ENCODE measurements at regions not wholly inside any gene's neighbourhood (a gene's known extent, or its start where the extent isn't known, plus 50 kb on each side); places are given as distances from the start of the nearest gene placed in this dataset.

- 0 out of 2 replicates have a peak, but pooled peaks cover 4% of the 10 kb centered on the region for H3K9me3 Mint-ChIP-seq
- no peak for DNase-seq (ENCODE audit: low spot score)
- H3K4me3 Mint-ChIP-seq, result no peak overlapping the region
- no peak overlapping the region for H3K27ac Mint-ChIP-seq
- ChIA-PET POLR2A (no interaction called here), CTCF (no interaction called here)
- no peaks in the 10 kb centered on the region for H3K36me3 Mint-ChIP-seq
- no peak for TF ChIP-seq TCF7 (CRISPR knock-in tag; IDR thresholded peaks at IDR 0.05; ENCODE audit: low read depth)
- no peak for TF ChIP-seq NFATC4 (CRISPR knock-in tag; IDR thresholded peaks at IDR 0.05)
- no peak for TF ChIP-seq TP53 (CRISPR knock-in tag; IDR thresholded peaks at IDR 0.05)
- TF ChIP-seq CREM (CRISPR knock-in tag; IDR thresholded peaks at IDR 0.05), result no peak
- TF ChIP-seq FOXP4 (CRISPR knock-in tag; IDR thresholded peaks at IDR 0.05), result no peak
- TF ChIP-seq IRF2 (CRISPR knock-in tag; IDR thresholded peaks at IDR 0.05; ENCODE audit: borderline replicate concordance, low read depth), result no peak
- TF ChIP-seq, protein P1, sequence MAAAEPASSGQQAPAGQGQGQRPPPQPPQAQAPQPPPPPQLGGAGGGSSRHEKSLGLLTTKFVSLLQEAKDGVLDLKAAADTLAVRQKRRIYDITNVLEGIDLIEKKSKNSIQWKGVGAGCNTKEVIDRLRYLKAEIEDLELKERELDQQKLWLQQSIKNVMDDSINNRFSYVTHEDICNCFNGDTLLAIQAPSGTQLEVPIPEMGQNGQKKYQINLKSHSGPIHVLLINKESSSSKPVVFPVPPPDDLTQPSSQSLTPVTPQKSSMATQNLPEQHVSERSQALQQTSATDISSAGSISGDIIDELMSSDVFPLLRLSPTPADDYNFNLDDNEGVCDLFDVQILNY (CRISPR knock-in tag; IDR thresholded peaks at IDR 0.05), result no peak
- no peak for TF ChIP-seq ZNF263 (CRISPR knock-in tag; IDR thresholded peaks at IDR 0.05; ENCODE audit: low read depth)
- no peak for TF ChIP-seq NR1H2 (CRISPR knock-in tag; IDR thresholded peaks at IDR 0.05)
- no peak for TF ChIP-seq GTF2I (CRISPR knock-in tag; conservative IDR thresholded peaks at IDR 0.05)
- ATAC-seq, result no peak
- H3K4me1 Mint-ChIP-seq, result peaks cover 18% of the 10 kb centered on the region
- no peaks in the 10 kb centered on the region for H3K27me3 Mint-ChIP-seq (ENCODE audit: low read depth)
Measured at GRCh38 chr3:95460274-95460673, 1354.1 kb upstream of the EPHA6 start.

DNA sequence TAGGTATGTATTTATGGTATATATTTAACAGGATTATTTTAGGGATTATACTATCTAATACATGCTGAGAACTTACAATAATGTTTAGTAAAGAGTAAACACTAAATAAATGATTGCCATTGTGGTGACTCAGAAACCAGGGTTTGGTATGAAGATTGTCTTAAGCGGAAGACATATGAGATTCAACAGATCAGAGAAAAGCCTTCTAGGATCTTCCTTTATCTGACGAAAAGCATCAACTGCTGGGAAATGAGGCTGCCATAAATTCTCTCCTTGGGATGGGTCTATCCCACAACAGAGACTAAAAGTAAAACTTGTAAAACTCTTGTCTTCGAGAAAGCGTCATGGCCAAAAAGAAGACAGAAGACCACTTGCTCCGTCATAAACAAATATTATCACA lies 1352.2 kb upstream of the EPHA6 start:
- DNase-seq (ENCODE audit: low spot score) (no peak), ATAC-seq (no peak)
- no peak overlapping the region for H3K4me3 Mint-ChIP-seq
- ChIA-PET CTCF (no interaction called here), POLR2A (no interaction called here)
- no peaks in the 10 kb centered on the region for H3K27me3 Mint-ChIP-seq (ENCODE audit: low read depth)
- peaks cover 6% of the 10 kb centered on the region for H3K9me3 Mint-ChIP-seq
- H3K27ac Mint-ChIP-seq, result no peak overlapping the region
- H3K36me3 Mint-ChIP-seq, result no peaks in the 10 kb centered on the region
- H3K4me1 Mint-ChIP-seq, result peaks cover 25% of the 10 kb centered on the region
- TF ChIP-seq NFATC4 (CRISPR knock-in tag; IDR thresholded peaks at IDR 0.05), result no peak
- no peak for TF ChIP-seq TCF7 (CRISPR knock-in tag; IDR thresholded peaks at IDR 0.05; ENCODE audit: low read depth)
- no peak for TF ChIP-seq FOXK1 (CRISPR knock-in tag; IDR thresholded peaks at IDR 0.05)
- no peak for TF ChIP-seq NR2C2 (CRISPR knock-in tag; IDR thresholded peaks at IDR 0.05)
- no peak for TF ChIP-seq CREM (CRISPR knock-in tag; IDR thresholded peaks at IDR 0.05)
- TF ChIP-seq, protein P2, sequence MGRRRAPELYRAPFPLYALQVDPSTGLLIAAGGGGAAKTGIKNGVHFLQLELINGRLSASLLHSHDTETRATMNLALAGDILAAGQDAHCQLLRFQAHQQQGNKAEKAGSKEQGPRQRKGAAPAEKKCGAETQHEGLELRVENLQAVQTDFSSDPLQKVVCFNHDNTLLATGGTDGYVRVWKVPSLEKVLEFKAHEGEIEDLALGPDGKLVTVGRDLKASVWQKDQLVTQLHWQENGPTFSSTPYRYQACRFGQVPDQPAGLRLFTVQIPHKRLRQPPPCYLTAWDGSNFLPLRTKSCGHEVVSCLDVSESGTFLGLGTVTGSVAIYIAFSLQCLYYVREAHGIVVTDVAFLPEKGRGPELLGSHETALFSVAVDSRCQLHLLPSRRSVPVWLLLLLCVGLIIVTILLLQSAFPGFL (CRISPR knock-in tag; IDR thresholded peaks at IDR 0.05; ENCODE audit: borderline replicate concordance), result no peak
- no peak for TF ChIP-seq ZBTB43 (CRISPR knock-in tag; IDR thresholded peaks at IDR 0.05)
- TF ChIP-seq ZBTB21 (CRISPR knock-in tag; IDR thresholded peaks at IDR 0.05; ENCODE audit: borderline replicate concordance), result no peak
- no peak for TF ChIP-seq ZSCAN18 (CRISPR knock-in tag; IDR thresholded peaks at IDR 0.05)
- no peak for TF ChIP-seq AR (CRISPR knock-in tag; IDR thresholded peaks at IDR 0.05)
- TF ChIP-seq PRDM15 (CRISPR knock-in tag; IDR thresholded peaks at IDR 0.05), result no peak
- TF ChIP-seq OVOL2 (CRISPR knock-in tag; IDR thresholded peaks at IDR 0.05; ENCODE audit: borderline replicate concordance), result no peak
- TF ChIP-seq IRF2 (CRISPR knock-in tag; IDR thresholded peaks at IDR 0.05; ENCODE audit: borderline replicate concordance, low read depth), result no peak

Measured in WTC11 (cell line).